ENCODE measurements at regions not wholly inside any gene's neighbourhood (a gene's known extent, or its start where the extent isn't known, plus 50 kb on each side); places are given as distances from the start of the nearest gene placed in this dataset.

DNA sequence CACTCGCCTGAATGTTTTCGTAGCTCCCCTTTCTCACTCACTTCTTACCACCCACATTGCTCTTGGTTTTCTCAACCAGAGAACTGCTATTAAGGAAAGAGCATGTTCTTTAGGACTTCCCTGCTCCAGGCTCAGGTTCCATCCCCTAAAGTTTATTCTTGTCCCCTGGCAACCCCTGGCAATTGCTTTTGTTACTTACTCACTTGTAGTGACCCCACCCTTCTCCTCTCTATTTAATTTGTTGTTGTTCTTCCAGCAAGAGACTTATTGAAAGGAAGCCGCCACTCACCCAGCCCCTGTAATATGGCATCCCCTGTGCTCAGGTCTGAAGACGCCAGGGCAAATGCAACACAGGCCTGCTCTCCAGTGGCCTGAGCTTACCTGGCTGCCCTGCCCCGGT lies 233.7 kb upstream of the SOX21 start:
- peaks cover 0 to 4% (median 0%) of the 10 kb centered on the region in 3 donors for H3K9me3 ChIP-seq
- no peaks in the 10 kb centered on the region for H3K4me1 ChIP-seq
- TF ChIP-seq, protein P1, sequence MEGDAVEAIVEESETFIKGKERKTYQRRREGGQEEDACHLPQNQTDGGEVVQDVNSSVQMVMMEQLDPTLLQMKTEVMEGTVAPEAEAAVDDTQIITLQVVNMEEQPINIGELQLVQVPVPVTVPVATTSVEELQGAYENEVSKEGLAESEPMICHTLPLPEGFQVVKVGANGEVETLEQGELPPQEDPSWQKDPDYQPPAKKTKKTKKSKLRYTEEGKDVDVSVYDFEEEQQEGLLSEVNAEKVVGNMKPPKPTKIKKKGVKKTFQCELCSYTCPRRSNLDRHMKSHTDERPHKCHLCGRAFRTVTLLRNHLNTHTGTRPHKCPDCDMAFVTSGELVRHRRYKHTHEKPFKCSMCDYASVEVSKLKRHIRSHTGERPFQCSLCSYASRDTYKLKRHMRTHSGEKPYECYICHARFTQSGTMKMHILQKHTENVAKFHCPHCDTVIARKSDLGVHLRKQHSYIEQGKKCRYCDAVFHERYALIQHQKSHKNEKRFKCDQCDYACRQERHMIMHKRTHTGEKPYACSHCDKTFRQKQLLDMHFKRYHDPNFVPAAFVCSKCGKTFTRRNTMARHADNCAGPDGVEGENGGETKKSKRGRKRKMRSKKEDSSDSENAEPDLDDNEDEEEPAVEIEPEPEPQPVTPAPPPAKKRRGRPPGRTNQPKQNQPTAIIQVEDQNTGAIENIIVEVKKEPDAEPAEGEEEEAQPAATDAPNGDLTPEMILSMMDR (IDR thresholded peaks at IDR 0.05), result no peak
- 93 to 96% methylated on average over 4 to 5 of the region's 5 CpGs for WGBS, 2 donors (ENCODE audit: low coverage in 1 of 2)
- no peak for ATAC-seq
- H3K4me3 ChIP-seq, result no peak overlapping the region
- H3K36me3 ChIP-seq, result no peaks in the 10 kb centered on the region
- no peak overlapping the region for H3K27ac ChIP-seq
- H3K27me3 ChIP-seq, result peaks cover 12% of the 10 kb centered on the region

DNA sequence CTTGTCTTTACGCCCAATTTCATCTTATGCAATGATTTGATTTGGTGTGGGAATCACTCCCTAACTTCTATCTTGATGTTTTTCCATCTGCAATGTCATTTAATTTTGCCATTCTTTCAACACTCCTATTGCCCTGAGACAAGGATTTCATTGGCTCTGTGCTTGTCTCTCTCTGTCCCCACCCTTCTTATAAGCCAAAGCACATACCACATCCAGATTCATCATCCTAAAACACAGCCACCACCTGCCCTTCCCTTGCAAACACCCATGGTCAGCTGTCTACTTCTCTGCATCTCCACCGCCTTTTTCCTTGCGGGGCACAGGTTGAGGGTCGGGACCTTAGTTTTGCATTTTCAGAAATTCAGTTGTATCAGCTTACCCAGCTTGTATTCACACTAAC lies 225.8 kb upstream of the SOX21 start:
- no peak overlapping the region for H3K4me3 ChIP-seq
- H3K27ac ChIP-seq, result no peak overlapping the region
- 82 to 88% methylated on average over 3 to 4 of the region's 4 CpGs for WGBS, 2 donors (ENCODE audit: low coverage in 1 of 2)
- no peak for ATAC-seq
- no peaks in the 10 kb centered on the region for H3K27me3 ChIP-seq
- H3K4me1 ChIP-seq, result no peaks in the 10 kb centered on the region
- H3K9me3 ChIP-seq, result peaks cover 0 to 14% (median 0%) of the 10 kb centered on the region in 3 donors
- no peak for TF ChIP-seq EP300 (IDR thresholded peaks at IDR 0.05)
- TF ChIP-seq POLR2A (IDR thresholded peaks at IDR 0.05), result no peak
- no peak for TF ChIP-seq POLR2AphosphoS5 (IDR thresholded peaks at IDR 0.05)
- TF ChIP-seq, protein P1 (IDR thresholded peaks at IDR 0.05), result no peak
- no peaks in the 10 kb centered on the region for H3K36me3 ChIP-seq

DNA sequence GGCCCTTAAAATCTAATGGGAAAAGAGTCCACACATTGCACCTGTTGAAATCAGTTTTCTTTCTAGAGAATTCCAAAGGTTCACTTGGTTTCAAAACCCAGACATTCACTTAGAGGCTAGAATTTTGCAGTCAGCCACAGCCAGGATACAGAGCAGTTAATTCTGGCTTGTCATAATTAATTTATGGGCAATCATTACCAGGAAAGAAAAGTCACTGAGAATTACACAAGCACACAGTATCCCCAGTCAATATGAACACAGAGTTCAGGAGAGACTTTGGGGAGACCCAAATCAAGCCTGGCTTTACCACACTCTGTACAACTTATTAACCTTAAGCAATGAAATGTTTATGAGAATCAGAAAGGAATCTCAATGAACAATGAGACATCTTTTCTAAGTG lies 224.3 kb upstream of the SOX21 start:
- Histone ChIP-seq H3K27ac (no peak overlapping the region), H3K27me3 (no peaks in the 10 kb centered on the region), H3K4me1 (no peaks in the 10 kb centered on the region), H3K4me3 (no peak overlapping the region), H3K36me3 (no peaks in the 10 kb centered on the region), H3K9me3 (peaks cover 0 to 14% (median 0%) of the 10 kb centered on the region in 3 donors)
- ATAC-seq, result no peak
- no peak for TF ChIP-seq EP300 (IDR thresholded peaks at IDR 0.05)
- no peak for TF ChIP-seq POLR2AphosphoS5 (IDR thresholded peaks at IDR 0.05)
- TF ChIP-seq POLR2A (IDR thresholded peaks at IDR 0.05), result no peak
- TF ChIP-seq, protein P1 (IDR thresholded peaks at IDR 0.05), result no peak

DNA sequence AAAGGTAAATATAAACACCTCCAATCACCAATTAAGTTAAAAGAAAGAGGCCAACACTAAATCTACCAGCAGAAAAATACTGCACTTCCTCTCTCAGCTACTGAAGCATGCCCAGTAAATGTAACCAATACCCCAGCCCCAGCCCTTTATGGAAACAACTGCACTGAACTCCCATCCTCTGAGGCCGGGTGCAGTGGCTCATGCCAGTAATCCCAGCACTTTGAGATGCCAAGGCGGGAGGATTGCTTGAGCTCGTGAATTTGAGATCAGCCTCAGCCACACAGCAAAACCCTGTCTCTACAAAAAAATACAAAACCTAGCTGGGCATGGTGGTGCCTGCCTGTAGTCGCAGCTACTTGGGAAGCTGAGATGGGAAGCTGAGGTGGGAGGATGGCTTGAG lies 221.6 kb upstream of the SOX21 start:
- no peak for ATAC-seq
- no peaks in the 10 kb centered on the region for H3K4me1 ChIP-seq
- 64 to 71% methylated on average over 1 to 2 of the region's 4 CpGs for WGBS, 2 donors (ENCODE audit: low coverage in 1 of 2)
- no peak overlapping the region for H3K27ac ChIP-seq
- H3K9me3 ChIP-seq, result peaks cover 0 to 14% (median 0%) of the 10 kb centered on the region in 3 donors
- no peak overlapping the region for H3K4me3 ChIP-seq
- no peaks in the 10 kb centered on the region for H3K27me3 ChIP-seq
- H3K36me3 ChIP-seq, result no peaks in the 10 kb centered on the region
- no peak for TF ChIP-seq POLR2A (IDR thresholded peaks at IDR 0.05)
- no peak for TF ChIP-seq EP300 (IDR thresholded peaks at IDR 0.05)
- TF ChIP-seq POLR2AphosphoS5 (IDR thresholded peaks at IDR 0.05), result no peak
- TF ChIP-seq, protein P1 (IDR thresholded peaks at IDR 0.05), result no peak

DNA sequence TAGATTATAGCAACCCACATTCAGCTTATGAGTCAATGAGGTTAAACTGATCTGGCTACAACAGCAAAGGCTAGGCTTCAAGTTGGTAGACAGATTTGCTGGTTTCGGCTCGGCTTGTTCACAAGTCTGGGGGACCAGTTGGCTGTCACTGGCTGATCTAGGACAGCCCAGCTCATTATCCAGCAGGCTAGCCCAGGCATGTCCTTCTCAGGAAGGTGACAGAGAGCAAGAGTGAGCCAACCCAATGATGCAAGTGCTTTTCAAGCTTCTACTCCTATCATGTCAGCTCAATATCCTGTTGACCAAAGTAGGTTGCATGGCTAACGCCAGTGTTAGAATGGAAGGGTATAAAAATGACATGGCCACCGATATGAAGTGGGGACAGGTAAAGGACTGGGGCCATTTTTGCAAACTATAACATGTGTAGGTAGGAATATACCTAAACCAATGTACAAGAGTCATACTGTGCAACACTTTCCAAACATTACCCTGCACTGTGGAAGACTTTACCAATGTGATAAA lies 220.9 kb upstream of the SOX21 start:
- Histone ChIP-seq H3K9me3 (peaks cover 0 to 14% (median 0%) of the 10 kb centered on the region in 3 donors), H3K36me3 (no peaks in the 10 kb centered on the region), H3K4me3 (no peak overlapping the region), H3K27ac (no peak overlapping the region), H3K27me3 (no peaks in the 10 kb centered on the region), H3K4me1 (no peaks in the 10 kb centered on the region)
- 83 to 94% methylated on average over 1 to 2 of the region's 4 CpGs for WGBS, 2 donors (ENCODE audit: low coverage in 1 of 2)
- TF ChIP-seq, protein P1 (IDR thresholded peaks at IDR 0.05), result no peak
- TF ChIP-seq POLR2AphosphoS5 (IDR thresholded peaks at IDR 0.05), result no peak
- no peak for TF ChIP-seq EP300 (IDR thresholded peaks at IDR 0.05)
- no peak for TF ChIP-seq POLR2A (IDR thresholded peaks at IDR 0.05)
- ATAC-seq, result no peak

Data from gastroesophageal sphincter (tissue), 4 donors.